GM12878 (cell line): ENCODE measurements at regions not wholly inside any gene's neighbourhood (a gene's known extent, or its start where the extent isn't known, plus 50 kb on each side); places are given as distances from the start of the nearest gene placed in this dataset.

Experiments used
- ATAC-seq: fragments of 200-7000 bp; cut with Tn5 transposase; 3 replicates; pipeline ENCODE4 v1.9.1; 2020; ENCODE audit warnings: mild to moderate bottlenecking, moderate library complexity
- BruUV-seq: library from RNA; stranded (reverse); fragments of 400-500 nt; replicated peaks from 2 replicates; lab custom pipeline; 2021; lab: Mats Ljungman, UMichigan
- CTCF ChIA-PET: fragments of 300-600 bp; sonication (Branson Sonifier 250); formaldehyde crosslinking; extraction: SDS; loops from one replicate; lab custom pipeline; 2021; ENCODE audit warnings: inconsistent platforms; lab: Yijun Ruan, JAX
- POLR2A ChIA-PET: fragments of 350-600 bp; formaldehyde crosslinking; extraction: SDS; loops from one replicate; lab custom pipeline; 2021; ENCODE audit warnings: inconsistent platforms; lab: Charles Lee
- RAD21 ChIA-PET: fragments of 300-600 bp; sonication (Branson Sonifier 250); formaldehyde crosslinking; loops from one replicate; lab custom pipeline; 2023; ENCODE audit warnings: antibody characterized with exemption; ENCODE audit not compliant: unreplicated experiment; lab: Charles Lee
- SMC1A ChIA-PET: fragments of 300-600 bp; sonication (Branson Sonifier 250); formaldehyde crosslinking; loops from one replicate; lab custom pipeline; 2023; ENCODE audit not compliant: unreplicated experiment, uncharacterized antibody; lab: Charles Lee
- DNase-seq: peaks from one replicate; pipeline ENCODE4 v3.0.0-alpha.2; 2011; ENCODE audit warnings: low read depth, low spot score
- FAIRE-seq: peaks from 3 replicates; lab custom pipeline; 2011; peaks lifted over from hg19 to GRCh38; lab: Jason Lieb, UNC
- H2AFZ ChIP-seq: 2 replicates; pipeline ENCODE4 v1.6.0; 2011; ENCODE audit warnings: low read depth, low read length, control low read depth; ENCODE audit not compliant: control insufficient read depth
- H3K27ac ChIP-seq: 2 replicates; pipeline ENCODE4 v1.5.1; 2011; ENCODE audit warnings: control low read depth; ENCODE audit not compliant: control insufficient read depth, insufficient read depth
- H3K27me3 ChIP-seq, 2 experiments: replicated peaks in 1 of 2; 2 replicates each; pipeline versions ENCODE4 v1.6.0 to v1.6.1; 2011; ENCODE audit warnings: low read length in 1 of 2; ENCODE audit not compliant: control insufficient read depth in 2 of 2, insufficient read depth in 2 of 2
- H3K36me3 ChIP-seq, 2 experiments: 2 replicates each; pipeline ENCODE4 v1.5.1; 2011; ENCODE audit warnings: low read length in 1 of 2; ENCODE audit not compliant: control insufficient read depth in 2 of 2, insufficient read depth in 2 of 2
- H3K4me1 ChIP-seq: 2 replicates; pipeline ENCODE4 v1.6.1; 2011; ENCODE audit warnings: mild to moderate bottlenecking, low read length, moderate library complexity, mixed read lengths; ENCODE audit not compliant: control insufficient read depth, insufficient read depth
- H3K4me2 ChIP-seq: 2 replicates; pipeline ENCODE4 v1.6.0; 2011; ENCODE audit warnings: control low read depth; ENCODE audit not compliant: control insufficient read depth, insufficient read depth
- H3K4me3 ChIP-seq: fragments of 200-600 bp; sonication (generic); 2 replicates; pipeline ENCODE4 v1.5.1; 2016
- H3K79me2 ChIP-seq: 2 replicates; pipeline ENCODE4 v1.6.0; 2011; ENCODE audit warnings: low read length; ENCODE audit not compliant: control insufficient read depth, insufficient read depth
- H3K9ac ChIP-seq: 2 replicates; pipeline ENCODE4 v1.8.0; 2011; ENCODE audit warnings: low read length, control low read depth, mixed read lengths; ENCODE audit not compliant: control insufficient read depth, insufficient read depth
- H3K9me3 ChIP-seq: replicated peaks from 3 replicates; pipeline ENCODE4 v1.5.1; 2011; ENCODE audit warnings: mild to moderate bottlenecking, low read length; ENCODE audit not compliant: control insufficient read depth, insufficient read depth
- H4K20me1 ChIP-seq: 2 replicates; pipeline ENCODE4 v1.6.0; 2011; ENCODE audit not compliant: control insufficient read depth, insufficient read depth
- PBX3 ChIP-seq: IDR thresholded peaks from 2 replicates; pipeline ENCODE4 v1.6.1; 2011; ENCODE audit warnings: mild to moderate bottlenecking, low read depth, low read length, moderate library complexity; ENCODE audit not compliant: insufficient replicate concordance
- RAD51 ChIP-seq: fragments of 450-650 bp; IDR thresholded peaks from 2 replicates; pipeline ENCODE4 v1.6.1; 2016; ENCODE audit warnings: moderate library complexity, mild to moderate bottlenecking, inconsistent platforms
- SKIL ChIP-seq: fragments of 450-650 bp; IDR thresholded peaks from 2 replicates; pipeline ENCODE4 v1.6.1; 2017; ENCODE audit warnings: mild to moderate bottlenecking, low read depth, inconsistent platforms; ENCODE audit not compliant: poor library complexity, severe bottlenecking
- STAT1 ChIP-seq: fragments of 450-650 bp; conservative IDR thresholded peaks from 2 replicates; pipeline ENCODE4 v1.6.1; 2014; ENCODE audit warnings: antibody characterized with exemption, mild to moderate bottlenecking
- WGBS: methylation state at CpG from one replicate; pipeline ENCODE4 v1.1.6; 2016; ENCODE audit warnings: low lambda C conversion rate; ENCODE audit not compliant: insufficient replicate concordance, insufficient coverage; ENCODE audit errors: missing lambda C conversion rate; 5-methylcytosine and 5-hydroxymethylcytosine counted together
- in situ Hi-C: fragments of 300-500 bp; cut with MboI; formaldehyde crosslinking; loops from 9 replicates; pipeline ENCODE4 v1.14.3; 2018; ENCODE audit warnings: mixed read lengths
- intact Hi-C: fragments of 100-400 bp; cut with micrococcal nuclease; formaldehyde crosslinking; loops from one replicate; pipeline ENCODE4 v1.14.2; 2022; ENCODE audit not compliant: unreplicated experiment

- Histone ChIP-seq H3K79me2 (no peaks in the 10 kb centered on the region), H3K9me3 (no peaks in the 10 kb centered on the region), H3K36me3 (no peaks in the 10 kb centered on the region), H3K4me2 (no peak overlapping the region), H3K27ac (no peak overlapping the region), H2AFZ (no peak overlapping the region), H3K4me1 (no peaks in the 10 kb centered on the region), H3K9ac (no peak overlapping the region), H3K27me3 (no peaks in the 10 kb centered on the region; a peak in 1 of 4 replicates), H4K20me1 (no peaks in the 10 kb centered on the region; the same call in 1 of the 2 replicates), H3K4me3 (no peak overlapping the region)
- ATAC-seq (no peak), DNase-seq (no peak), FAIRE-seq (no peak)
- BruUV-seq, result no TSS peak
- RAD21 ChIA-PET, result interaction anchor here (1.4 kb wide), 1 partner anchor 82 kb away, joined by 4 read pairs; no protein-coding TSS in a partner anchor
- POLR2A ChIA-PET, result no interaction called here
- in situ Hi-C loops, result no loop called here
- SMC1A ChIA-PET, result no interaction called here
- CTCF ChIA-PET, result interaction anchor here (0.7 to 1.8 kb wide), 9 partner anchors 22 to 545 kb away, joined by 3 to 6 read pairs (median 3); no protein-coding TSS in a partner anchor
- intact Hi-C loops, result no loop called here
- 3% methylated on average over 9 of the region's 9 CpGs for WGBS
- no peak for TF ChIP-seq RAD51
- no peak for TF ChIP-seq STAT1
- TF ChIP-seq PBX3, result no peak
- no peak for TF ChIP-seq SKIL
Measured at GRCh38 chr3:127373441-127374085, 85.7 kb upstream of the PRR20G start.
